GM12878 (cell line): ENCODE measurements at regions not wholly inside any gene's neighbourhood (a gene's known extent, or its start where the extent isn't known, plus 50 kb on each side); places are given as distances from the start of the nearest gene placed in this dataset.

ENCODE experiments used
- ATAC-seq: fragments of 200-7000 bp; cut with Tn5 transposase; 3 replicates; pipeline ENCODE4 v1.9.1; 2020; ENCODE audit warnings: mild to moderate bottlenecking, moderate library complexity
- BruUV-seq: library from RNA; stranded (reverse); fragments of 400-500 nt; replicated peaks from 2 replicates; lab custom pipeline; 2021; lab: Mats Ljungman, UMichigan
- CTCF ChIA-PET: fragments of 300-600 bp; sonication (Branson Sonifier 250); formaldehyde crosslinking; extraction: SDS; loops from one replicate; lab custom pipeline; 2021; ENCODE audit warnings: inconsistent platforms; lab: Yijun Ruan, JAX
- POLR2A ChIA-PET: fragments of 350-600 bp; formaldehyde crosslinking; extraction: SDS; loops from one replicate; lab custom pipeline; 2021; ENCODE audit warnings: inconsistent platforms; lab: Charles Lee
- RAD21 ChIA-PET: fragments of 300-600 bp; sonication (Branson Sonifier 250); formaldehyde crosslinking; loops from one replicate; lab custom pipeline; 2023; ENCODE audit warnings: antibody characterized with exemption; ENCODE audit not compliant: unreplicated experiment; lab: Charles Lee
- SMC1A ChIA-PET: fragments of 300-600 bp; sonication (Branson Sonifier 250); formaldehyde crosslinking; loops from one replicate; lab custom pipeline; 2023; ENCODE audit not compliant: unreplicated experiment, uncharacterized antibody; lab: Charles Lee
- DNase-seq: peaks from one replicate; pipeline ENCODE4 v3.0.0-alpha.2; 2011; ENCODE audit warnings: low read depth, low spot score
- FAIRE-seq: peaks from 3 replicates; lab custom pipeline; 2011; peaks lifted over from hg19 to GRCh38; lab: Jason Lieb, UNC
- H2AFZ ChIP-seq: 2 replicates; pipeline ENCODE4 v1.6.0; 2011; ENCODE audit warnings: low read depth, low read length, control low read depth; ENCODE audit not compliant: control insufficient read depth
- H3K27ac ChIP-seq: 2 replicates; pipeline ENCODE4 v1.5.1; 2011; ENCODE audit warnings: control low read depth; ENCODE audit not compliant: control insufficient read depth, insufficient read depth
- H3K27me3 ChIP-seq, 2 experiments: replicated peaks in 1 of 2; 2 replicates each; pipeline versions ENCODE4 v1.6.0 to v1.6.1; 2011; ENCODE audit warnings: low read length in 1 of 2; ENCODE audit not compliant: control insufficient read depth in 2 of 2, insufficient read depth in 2 of 2
- H3K36me3 ChIP-seq, 2 experiments: 2 replicates each; pipeline ENCODE4 v1.5.1; 2011; ENCODE audit warnings: low read length in 1 of 2; ENCODE audit not compliant: control insufficient read depth in 2 of 2, insufficient read depth in 2 of 2
- H3K4me1 ChIP-seq: 2 replicates; pipeline ENCODE4 v1.6.1; 2011; ENCODE audit warnings: mild to moderate bottlenecking, low read length, moderate library complexity, mixed read lengths; ENCODE audit not compliant: control insufficient read depth, insufficient read depth
- H3K4me2 ChIP-seq: 2 replicates; pipeline ENCODE4 v1.6.0; 2011; ENCODE audit warnings: control low read depth; ENCODE audit not compliant: control insufficient read depth, insufficient read depth
- H3K4me3 ChIP-seq: fragments of 200-600 bp; sonication (generic); 2 replicates; pipeline ENCODE4 v1.5.1; 2016
- H3K79me2 ChIP-seq: 2 replicates; pipeline ENCODE4 v1.6.0; 2011; ENCODE audit warnings: low read length; ENCODE audit not compliant: control insufficient read depth, insufficient read depth
- H3K9ac ChIP-seq: 2 replicates; pipeline ENCODE4 v1.8.0; 2011; ENCODE audit warnings: low read length, control low read depth, mixed read lengths; ENCODE audit not compliant: control insufficient read depth, insufficient read depth
- H3K9me3 ChIP-seq: replicated peaks from 3 replicates; pipeline ENCODE4 v1.5.1; 2011; ENCODE audit warnings: mild to moderate bottlenecking, low read length; ENCODE audit not compliant: control insufficient read depth, insufficient read depth
- H4K20me1 ChIP-seq: 2 replicates; pipeline ENCODE4 v1.6.0; 2011; ENCODE audit not compliant: control insufficient read depth, insufficient read depth
- ASH2L ChIP-seq: fragments of 300-600, 200-600 bp; sonication (generic); IDR thresholded peaks from 2 replicates; pipeline ENCODE4 v1.6.1; 2017; ENCODE audit warnings: low read depth, mild to moderate bottlenecking, borderline replicate concordance
- ATF7 ChIP-seq: fragments of 450-650 bp; IDR thresholded peaks from 2 replicates; pipeline ENCODE4 v1.6.1; 2016; ENCODE audit warnings: low read depth, mild to moderate bottlenecking
- BMI1 ChIP-seq: fragments of 450-650 bp; IDR thresholded peaks from 2 replicates; pipeline ENCODE4 v1.6.1; 2016; ENCODE audit warnings: mild to moderate bottlenecking, moderate library complexity, borderline replicate concordance
- CEBPB ChIP-seq, 2 experiments: fragments of 150-350 bp in 1 of 2; IDR thresholded peaks; 2 replicates each; pipeline ENCODE4 v1.6.1; 2012 to 2014; ENCODE audit warnings: low read depth in 2 of 2, low read length in 2 of 2, borderline replicate concordance in 1 of 2, inconsistent platforms in 1 of 2
- CHD2 ChIP-seq: IDR thresholded peaks from 2 replicates; pipeline ENCODE4 v1.6.1; 2011; ENCODE audit warnings: low read depth, low read length, improper control_type of control experiment, borderline replicate concordance
- ESRRA ChIP-seq: IDR thresholded peaks from 2 replicates; pipeline ENCODE4 v1.6.1; 2012; ENCODE audit warnings: mild to moderate bottlenecking, low read length, improper control_type of control experiment
- ETV6 ChIP-seq, 2 experiments: fragments of 450-650 bp in 1 of 2; IDR thresholded peaks in 1 of 2; conservative IDR thresholded peaks in 1 of 2; 2 replicates each; pipeline ENCODE4 v1.6.1; 2014; ENCODE audit warnings: antibody characterized with exemption in 1 of 2, borderline replicate concordance in 1 of 2, low read depth in 1 of 2, mild to moderate bottlenecking in 1 of 2, moderate library complexity in 1 of 2
- FOXM1 ChIP-seq: IDR thresholded peaks from 2 replicates; pipeline ENCODE4 v1.6.1; 2012; ENCODE audit warnings: low read depth, mild to moderate bottlenecking, inconsistent platforms, low read length, moderate library complexity
- HDGF ChIP-seq: fragments of 450-650 bp; IDR thresholded peaks from 2 replicates; pipeline ENCODE4 v1.6.1; 2016; ENCODE audit warnings: antibody characterized with exemption
- HSF1 ChIP-seq: fragments of 150-350 bp; IDR thresholded peaks from 2 replicates; pipeline ENCODE4 v1.6.1; 2014; ENCODE audit warnings: mild to moderate bottlenecking, low read depth, low read length
- IRF5 ChIP-seq: fragments of 450-650 bp; IDR thresholded peaks from 2 replicates; pipeline ENCODE4 v1.6.1; 2017; ENCODE audit warnings: borderline replicate concordance
- MEF2A ChIP-seq: IDR thresholded peaks from 2 replicates; pipeline ENCODE4 v1.6.1; 2011; ENCODE audit warnings: low read depth, mild to moderate bottlenecking, low read length, moderate library complexity; ENCODE audit not compliant: insufficient read depth
- NFYA ChIP-seq: IDR thresholded peaks from 2 replicates; pipeline ENCODE4 v1.6.1; 2011; ENCODE audit warnings: low read depth, mild to moderate bottlenecking, low read length, improper control_type of control experiment, borderline replicate concordance
- NFYB ChIP-seq: IDR thresholded peaks from 2 replicates; pipeline ENCODE4 v1.6.1; 2011; ENCODE audit warnings: low read depth, mild to moderate bottlenecking, low read length, improper control_type of control experiment, moderate library complexity; ENCODE audit not compliant: insufficient read depth
- RAD51 ChIP-seq: fragments of 450-650 bp; IDR thresholded peaks from 2 replicates; pipeline ENCODE4 v1.6.1; 2016; ENCODE audit warnings: moderate library complexity, mild to moderate bottlenecking, inconsistent platforms
- SMAD1 ChIP-seq: fragments of 450-650 bp; IDR thresholded peaks from 2 replicates; pipeline ENCODE4 v1.6.1; 2018; ENCODE audit warnings: mild to moderate bottlenecking, low read depth; ENCODE audit not compliant: partially characterized antibody
- SMARCA5 ChIP-seq: fragments of 450-650 bp; IDR thresholded peaks from 2 replicates; pipeline ENCODE4 v1.6.1; 2017; ENCODE audit warnings: mild to moderate bottlenecking
- SMC3 ChIP-seq: IDR thresholded peaks from 2 replicates; pipeline ENCODE4 v1.6.1; 2011; ENCODE audit warnings: low read length, improper control_type of control experiment, borderline replicate concordance
- STAT1 ChIP-seq: fragments of 450-650 bp; conservative IDR thresholded peaks from 2 replicates; pipeline ENCODE4 v1.6.1; 2014; ENCODE audit warnings: antibody characterized with exemption, mild to moderate bottlenecking
- ZNF217 ChIP-seq: fragments of 450-650 bp; IDR thresholded peaks from 2 replicates; pipeline ENCODE4 v1.6.1; 2017; ENCODE audit warnings: antibody characterized with exemption, mild to moderate bottlenecking
- in situ Hi-C: fragments of 300-500 bp; cut with MboI; formaldehyde crosslinking; loops from 9 replicates; pipeline ENCODE4 v1.14.3; 2018; ENCODE audit warnings: mixed read lengths
- intact Hi-C: fragments of 100-400 bp; cut with micrococcal nuclease; formaldehyde crosslinking; loops from one replicate; pipeline ENCODE4 v1.14.2; 2022; ENCODE audit not compliant: unreplicated experiment

GRCh38 chr2:21217442-21217841 is 93.7 kb downstream of the TDRD15 start:
- Histone ChIP-seq H4K20me1 (no peaks in the 10 kb centered on the region), H3K9me3 (no peaks in the 10 kb centered on the region), H3K27ac (no peak overlapping the region), H3K36me3 (no peaks in the 10 kb centered on the region), H3K9ac (no peak overlapping the region), H3K27me3 (no peaks in the 10 kb centered on the region), H3K4me1 (no peaks in the 10 kb centered on the region), H3K79me2 (no peaks in the 10 kb centered on the region), H3K4me3 (no peak overlapping the region), H3K4me2 (no peak overlapping the region), H2AFZ (no peak overlapping the region)
- CTCF ChIA-PET = no interaction called here
- FAIRE-seq (no peak), DNase-seq (no peak), ATAC-seq (no peak)
- POLR2A ChIA-PET = no interaction called here
- TF ChIP-seq SMAD1 (no peak), SMC3 (no peak), STAT1 (no peak), CHD2 (no peak), IRF5 (no peak), RAD51 (no peak), ZNF217 (no peak), CEBPB (IDR thresholded peaks at IDR 0.05; ENCODE audit: borderline replicate concordance in 1 of 2, low read depth in 2 of 2, low read length in 2 of 2) (no peak), HSF1 (no peak), ASH2L (no peak), MEF2A (no peak), NFYA (no peak), ESRRA (no peak), ATF7 (no peak), FOXM1 (no peak), ETV6 (conservative IDR thresholded peaks at IDR 0.05 in 1 of 2, IDR thresholded peaks at IDR 0.05 in 1 of 2; ENCODE audit: borderline replicate concordance in 1 of 2, low read depth in 1 of 2) (no peak), BMI1 (no peak), NFYB (no peak), SMARCA5 (no peak), HDGF (no peak)
- intact Hi-C loops (no loop called here), in situ Hi-C loops (no loop called here)
- RAD21 ChIA-PET = no interaction called here
- no TSS peak for BruUV-seq
- SMC1A ChIA-PET = no interaction called here
